Posterior cingulate gyrus (tissue), 11 donors: ENCODE measurements at regions not wholly inside any gene's neighbourhood (a gene's known extent, or its start where the extent isn't known, plus 50 kb on each side); places are given as distances from the start of the nearest gene placed in this dataset.
"Not testable (repeated sequence)": the region's sequence is repeated elsewhere in the genome, so short reads cannot be mapped to it uniquely, and the experiment has no call there.

ENCODE experiments used
- DNase-seq, 10 donors: peaks; one replicate each; pipeline versions ENCODE4 v3.0.0 to v3.0.0-alpha.2; 2020 to 2021; ENCODE audit warnings: mixed read lengths in 3 of 10
- intact Hi-C: fragments of 100-400 bp; cut with DNase I; formaldehyde crosslinking; loops from one replicate; pipeline ENCODE4 v1.15.1; 2023

DNA sequence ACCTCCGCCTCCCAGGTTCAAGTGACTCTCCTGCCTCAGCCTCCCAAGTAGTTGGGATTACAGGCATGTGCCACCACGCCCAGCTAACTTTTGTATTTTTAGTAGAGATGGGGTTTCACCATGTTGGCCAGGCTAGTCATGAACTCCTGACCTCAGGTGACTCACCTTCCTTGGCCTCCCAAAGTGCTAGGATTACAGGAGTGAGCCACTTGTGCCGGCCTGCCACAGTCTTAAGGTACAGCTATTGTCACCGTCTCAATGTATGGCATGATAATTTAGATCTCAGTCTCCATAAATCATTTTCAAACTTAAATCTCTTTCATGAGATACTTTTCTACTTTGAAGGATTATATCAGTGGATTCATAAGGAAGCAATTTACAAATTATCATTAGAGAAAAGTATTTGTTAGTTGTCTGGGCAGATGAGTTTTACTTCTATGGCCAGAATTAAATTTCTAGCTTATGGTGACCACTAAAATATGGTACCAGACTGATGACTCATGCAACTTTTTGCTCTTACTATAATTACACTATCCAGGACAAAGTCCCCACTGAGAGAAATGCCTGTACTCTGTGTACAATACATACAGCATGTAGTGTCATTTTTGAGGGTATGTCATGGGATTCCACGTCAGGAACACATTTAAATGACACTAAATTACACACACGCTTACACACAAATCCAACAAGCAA, 1230.3 kb upstream of the GOT2 start:
- DNase-seq: no peak
- intact Hi-C loops: no loop called here

DNA sequence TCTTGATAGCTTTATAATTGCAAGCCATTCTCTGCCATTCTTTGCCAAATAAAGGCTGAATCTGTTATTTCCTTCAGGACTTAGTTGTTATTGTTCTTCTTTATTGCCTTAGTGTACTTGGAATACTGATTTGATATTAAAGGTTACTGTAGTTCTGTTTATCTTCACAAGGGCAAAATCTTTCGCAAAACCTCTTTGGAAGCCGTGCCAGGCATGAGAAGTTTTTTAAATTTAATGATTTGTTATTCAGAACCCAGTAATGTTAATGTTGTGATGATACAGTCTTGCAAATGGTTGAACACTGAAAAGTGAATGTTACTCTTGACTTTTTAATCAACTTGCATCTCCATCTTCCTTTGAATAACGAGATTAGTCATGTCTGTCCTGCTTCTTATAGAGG, 1225.2 kb upstream of the GOT2 start:
- DNase-seq: no peak
- intact Hi-C loops: no loop called here

DNA sequence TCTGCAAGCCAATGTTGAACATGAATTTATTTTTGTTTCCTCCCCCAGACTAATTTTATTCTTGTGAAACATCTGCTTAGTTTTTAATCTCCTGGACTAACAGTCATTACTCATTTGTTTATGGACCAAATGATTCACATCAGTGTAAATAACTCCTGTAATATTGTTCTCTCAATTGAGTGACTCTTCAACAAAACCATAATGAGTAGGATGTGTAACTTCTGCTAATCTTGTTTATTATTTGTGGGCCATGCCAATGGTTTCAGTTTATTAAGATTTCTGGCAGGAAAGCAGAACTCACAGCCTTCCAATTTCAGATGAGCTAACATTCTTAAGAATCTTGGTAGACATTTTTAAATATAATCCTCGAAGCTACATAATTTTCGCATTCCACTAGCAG, 1216.3 kb upstream of the GOT2 start:
- intact Hi-C loops: no loop called here
- DNase-seq: no peak

DNA sequence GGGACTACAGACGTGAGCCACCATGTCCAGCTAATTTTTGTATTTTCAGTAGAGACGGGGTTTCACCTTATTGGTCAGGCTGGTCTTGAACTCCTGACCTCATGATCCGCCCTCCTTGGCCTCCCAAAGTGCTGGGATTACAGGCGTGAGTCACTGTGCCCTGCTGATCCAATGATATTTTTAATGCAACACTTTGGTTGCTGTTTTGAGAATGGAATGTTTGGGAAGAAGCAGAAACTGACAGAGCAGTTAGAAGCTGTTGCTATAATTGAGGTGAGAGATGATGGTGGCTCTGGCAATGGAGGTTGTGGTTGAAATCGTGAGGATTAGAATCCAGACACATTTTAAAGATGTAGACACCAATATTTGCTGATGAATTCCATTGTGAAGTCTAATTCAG, 1209.9 kb upstream of the GOT2 start:
- not testable (repeated sequence) for DNase-seq

DNA sequence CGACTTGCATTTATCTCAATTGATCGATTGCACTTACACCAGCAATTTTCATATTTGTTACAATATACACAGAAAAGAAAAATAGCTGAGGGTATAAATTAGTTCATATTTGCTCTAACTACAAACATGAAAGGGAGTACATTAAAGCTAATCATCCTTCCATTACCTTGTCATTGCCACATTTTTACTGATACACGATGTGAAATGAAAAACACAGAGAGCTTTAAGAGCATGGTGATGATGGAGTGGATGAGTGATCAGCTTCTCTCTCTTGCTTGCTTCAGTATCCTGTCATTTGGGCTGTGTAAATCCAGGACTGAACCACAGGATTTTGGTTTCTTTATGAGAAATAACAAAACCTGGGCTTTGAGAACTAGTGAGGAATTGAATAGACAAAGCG, 1207.5 kb upstream of the GOT2 start:
- DNase-seq: no peak
- intact Hi-C loops: no loop called here

More for the DNA sequence above, 1209.9 kb upstream of the GOT2 start:
- intact Hi-C loops: not testable (repeated sequence)

DNA sequence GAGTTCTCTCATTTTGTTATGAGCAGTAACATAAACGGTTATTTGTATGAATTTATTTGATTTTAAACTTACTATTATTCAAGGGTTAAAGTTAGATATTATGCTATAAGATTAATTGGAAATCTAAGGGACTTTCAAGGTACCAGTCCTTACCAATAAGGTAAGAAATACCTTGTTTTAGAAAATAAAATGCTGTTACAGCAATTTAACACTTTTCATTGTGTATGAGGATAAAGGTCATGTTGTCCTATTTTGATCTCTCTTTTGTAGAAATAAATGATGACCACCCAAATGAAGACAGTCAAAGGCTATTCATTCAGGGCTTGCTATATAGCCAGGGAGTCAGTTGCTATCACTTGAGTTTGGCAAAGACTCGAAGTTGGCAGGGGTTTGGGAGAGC, 1185.9 kb upstream of the GOT2 start:
- no peak for DNase-seq
- intact Hi-C loops: no loop called here

DNA sequence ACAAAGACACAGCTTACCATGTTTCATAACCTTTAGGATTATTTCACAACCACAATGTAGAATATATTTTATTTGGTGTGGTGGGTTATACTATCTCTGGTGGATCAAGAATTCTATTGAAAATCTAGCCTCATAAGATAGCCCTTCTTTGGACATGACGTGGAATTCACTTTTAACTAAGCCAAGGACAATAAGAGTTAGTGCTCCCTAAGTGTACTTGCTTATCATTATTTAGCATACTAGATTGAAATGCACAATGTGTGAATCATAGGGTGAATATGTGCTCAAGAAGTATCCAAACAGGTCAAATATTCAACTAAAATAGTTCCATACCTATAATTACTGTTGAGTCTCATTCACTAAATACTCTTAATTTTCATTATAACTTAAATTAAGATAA, 1179.5 kb upstream of the GOT2 start:
- intact Hi-C loops: no loop called here
- no peak for DNase-seq

DNA sequence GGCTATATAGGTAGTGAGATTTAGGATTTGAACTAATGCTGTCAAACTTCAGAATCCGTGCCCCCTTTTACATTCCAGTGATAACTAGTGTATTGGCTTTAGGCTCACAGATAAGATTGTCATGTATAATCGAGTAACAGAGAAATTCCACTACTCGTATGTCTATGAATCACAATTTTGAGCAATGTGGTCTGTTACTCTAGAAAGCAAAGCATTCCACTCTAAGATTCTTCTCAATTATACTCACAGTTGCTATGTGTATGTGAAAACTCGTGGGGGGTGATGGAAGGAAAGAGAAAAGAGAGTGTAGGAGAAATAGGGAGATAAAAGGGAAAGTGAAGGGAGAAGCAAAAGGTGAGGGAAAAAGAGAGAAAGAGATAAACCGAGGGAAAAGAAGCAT, 1175.1 kb upstream of the GOT2 start:
- intact Hi-C loops: no loop called here
- no peak for DNase-seq

DNA sequence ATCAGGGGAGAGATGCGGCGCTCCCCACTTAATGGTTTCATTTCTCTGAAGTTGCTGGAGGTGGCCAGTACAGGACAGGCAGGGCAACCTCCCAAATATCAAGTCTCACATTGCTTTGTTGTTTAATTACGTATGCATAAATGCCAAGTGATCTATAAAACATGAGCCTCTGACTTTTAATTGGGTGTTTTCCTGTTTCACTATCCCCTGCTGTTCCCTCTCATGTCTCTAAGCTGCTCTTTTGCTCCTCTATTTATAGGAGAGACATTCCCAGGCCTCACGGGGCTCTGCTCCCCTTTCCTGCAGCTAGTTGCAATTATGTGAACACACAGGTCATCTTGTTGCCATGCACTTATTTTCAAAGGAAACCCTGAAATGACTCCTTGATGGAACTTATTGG, 1173.5 kb upstream of the GOT2 start:
- intact Hi-C loops: no loop called here
- no peak for DNase-seq

DNA sequence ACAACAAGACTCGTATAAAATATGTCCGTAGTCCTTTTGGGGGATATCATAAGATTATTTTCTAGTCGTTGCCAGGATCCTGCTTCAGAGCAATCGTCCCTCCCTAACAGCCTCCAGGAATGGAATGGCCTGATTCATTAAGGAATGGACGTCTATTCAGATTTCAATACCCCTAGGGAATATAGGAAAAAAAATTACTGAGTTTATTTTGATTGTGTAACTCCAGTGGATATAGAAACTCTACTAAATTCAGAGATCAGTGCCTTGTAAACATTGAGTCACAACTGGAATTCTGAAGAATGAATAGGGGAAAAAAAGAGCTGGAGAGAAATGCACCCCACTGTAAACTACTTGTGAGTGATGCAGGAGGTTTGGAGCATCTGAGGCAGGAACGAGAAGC, 1171.5 kb upstream of the GOT2 start:
- no peak for DNase-seq
- intact Hi-C loops: no loop called here

DNA sequence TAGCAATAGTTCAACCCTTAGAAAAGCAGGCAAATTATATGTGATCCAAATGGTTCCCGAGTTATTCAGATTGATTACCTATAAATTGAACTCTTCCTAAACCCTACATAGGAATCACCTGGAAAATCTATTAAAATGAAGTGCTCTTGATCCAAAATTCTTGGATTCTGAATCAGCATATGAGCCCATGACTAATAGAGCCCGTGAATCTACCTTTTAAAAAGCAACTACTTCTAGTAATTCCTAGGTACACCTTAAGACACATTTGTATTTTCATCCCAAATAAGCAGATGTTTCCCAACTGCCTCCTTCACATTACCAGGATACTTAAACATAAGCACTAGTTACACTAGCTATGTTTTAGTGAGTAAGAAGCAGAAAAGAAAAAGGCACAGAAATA, 1171.0 kb upstream of the GOT2 start:
- DNase-seq: no peak

DNA sequence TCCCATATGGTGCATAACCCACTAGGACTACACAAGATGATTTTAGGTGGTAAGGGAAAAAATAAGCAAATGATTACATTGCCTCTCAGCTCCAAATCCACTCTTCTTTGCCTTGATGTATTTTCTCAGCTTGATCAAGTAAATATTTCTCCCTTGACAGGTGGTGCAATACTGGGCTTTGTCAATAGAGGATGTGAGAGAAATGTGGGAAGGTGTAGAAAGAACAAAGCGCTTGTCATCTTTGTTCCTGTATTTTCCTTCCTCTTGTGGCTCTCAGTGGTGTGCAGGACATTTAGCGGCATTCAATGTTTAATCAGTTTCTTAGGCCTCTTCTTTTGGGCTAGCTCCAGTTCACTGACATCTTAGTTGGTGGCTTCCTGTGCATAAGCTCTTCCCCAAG, 1165.8 kb upstream of the GOT2 start:
- DNase-seq: no peak
- intact Hi-C loops: no loop called here

More for the DNA sequence above, 1171.0 kb upstream of the GOT2 start:
- intact Hi-C loops: no loop called here

DNA sequence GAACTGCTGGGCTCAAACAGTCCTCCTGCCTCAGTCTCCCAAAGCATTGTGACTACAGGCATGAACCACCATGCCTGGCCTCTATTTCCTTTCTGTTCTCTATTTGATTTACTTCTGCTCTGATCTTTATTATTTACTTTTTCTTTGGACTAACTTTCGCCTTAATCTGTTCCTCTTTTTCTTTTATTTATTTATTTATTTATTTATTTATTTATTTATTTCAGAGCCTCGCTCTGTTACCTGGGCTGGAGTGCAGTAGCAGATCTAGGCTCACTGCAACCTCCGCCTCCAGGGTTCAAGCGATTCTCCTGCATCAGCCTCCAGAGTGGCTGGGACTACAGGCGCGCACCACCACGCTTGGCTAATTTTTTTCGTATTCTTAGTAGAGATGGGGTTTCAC, 1158.3 kb upstream of the GOT2 start:
- intact Hi-C loops: no loop called here
- peak in 1 of 10 donors; percentile 53 for DNase-seq

DNA sequence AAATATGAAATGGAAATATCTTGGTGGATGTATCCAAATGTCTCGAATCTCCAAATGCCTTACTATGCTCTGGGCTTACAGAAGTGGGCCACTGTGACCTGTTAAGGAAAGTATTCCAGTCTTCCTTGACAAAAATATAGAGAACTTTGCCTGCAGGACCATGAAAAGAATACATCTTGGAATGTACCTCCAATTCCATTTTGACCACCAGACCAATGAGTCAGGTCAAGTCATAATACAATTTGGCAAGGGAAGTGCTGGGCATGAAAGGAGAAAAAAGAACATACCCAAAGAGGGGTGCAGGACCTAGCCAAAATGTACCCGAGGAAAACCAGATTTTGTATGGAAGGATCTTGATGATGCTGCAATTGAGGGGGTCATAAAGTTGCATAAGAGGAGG, 1153.7 kb upstream of the GOT2 start:
- DNase-seq: no peak
- intact Hi-C loops: no loop called here

DNA sequence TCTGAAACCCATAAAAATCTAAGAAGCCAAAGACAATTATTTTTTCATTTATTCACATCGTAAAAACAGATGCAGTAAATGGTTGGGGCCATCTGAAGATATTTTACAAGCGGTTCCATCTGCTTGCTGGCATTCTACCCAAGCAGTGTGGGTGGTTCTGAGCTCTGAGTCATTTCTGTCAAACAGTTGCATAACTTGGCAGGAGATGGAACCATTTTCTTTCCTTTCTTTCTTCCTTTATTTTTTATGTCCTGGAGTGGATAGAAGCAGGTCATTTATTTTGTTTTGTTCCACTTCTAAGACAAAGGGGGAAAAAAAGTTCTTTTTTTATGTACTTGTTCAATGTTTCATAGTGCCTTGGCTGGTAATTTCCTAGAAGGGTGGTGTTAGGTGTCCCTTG, 1151.9 kb upstream of the GOT2 start:
- intact Hi-C loops: no loop called here
- DNase-seq: peak in 5 of 10 donors; percentile 20 to 66 (median 52)

DNA sequence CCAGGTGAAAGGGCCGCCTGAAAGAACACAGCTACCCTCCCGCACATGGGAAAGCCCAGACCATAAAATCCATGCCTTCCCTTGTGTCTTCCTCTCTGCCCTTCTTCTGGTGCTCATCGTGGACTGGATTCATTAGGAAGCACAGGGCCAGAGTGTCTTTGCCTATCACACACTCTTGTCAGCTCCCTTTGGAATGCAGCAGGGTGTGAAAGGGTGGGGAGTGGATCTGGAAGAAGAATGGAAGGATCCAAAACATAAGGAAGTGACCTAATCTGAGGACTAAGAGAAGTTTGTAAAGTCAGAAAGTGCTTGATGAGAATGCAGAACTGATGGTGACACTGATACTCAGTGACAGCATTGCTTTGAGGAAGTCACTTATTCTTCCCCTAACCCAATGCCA, 1147.3 kb upstream of the GOT2 start:
- intact Hi-C loops: no loop called here
- peak in 1 of 10 donors; percentile 22 for DNase-seq

DNA sequence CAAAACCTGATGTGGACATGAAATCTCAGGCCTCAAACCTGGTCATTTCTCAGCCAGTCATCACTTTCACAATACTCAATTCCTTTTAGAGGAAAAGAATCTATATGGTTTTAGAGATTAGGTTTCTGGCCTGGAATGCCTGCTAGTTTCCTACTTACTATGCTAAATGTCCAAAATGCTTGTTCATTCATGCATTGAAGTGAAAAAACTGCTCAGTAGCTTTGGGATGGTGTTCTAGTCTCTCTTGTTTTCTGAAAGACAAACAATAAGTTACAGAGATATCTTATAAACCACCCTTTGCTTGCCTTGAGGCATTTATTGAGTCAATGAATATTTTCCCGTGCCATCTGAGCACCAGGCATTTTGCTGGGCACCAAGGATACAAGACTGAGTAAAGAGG, 1146.5 kb upstream of the GOT2 start:
- intact Hi-C loops: no loop called here
- DNase-seq: no peak

DNA sequence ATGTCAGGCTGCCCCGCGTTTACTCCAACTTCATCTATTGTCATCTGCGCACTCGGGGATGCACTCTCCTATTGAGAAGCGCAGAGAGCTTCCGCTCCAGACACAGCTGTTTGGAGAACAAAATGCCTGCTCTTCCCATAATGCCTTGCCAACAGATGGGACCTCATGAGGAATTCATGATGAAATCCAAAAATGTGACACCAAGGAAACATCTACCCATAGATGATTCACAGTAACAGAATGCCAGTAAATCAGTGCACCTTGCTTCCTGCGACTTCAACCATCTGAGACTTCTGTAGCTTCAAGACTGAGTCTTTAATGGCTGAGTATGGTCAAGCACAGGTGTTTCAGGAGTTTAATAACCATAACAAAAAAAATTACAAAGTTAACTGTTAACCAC, 1144.9 kb upstream of the GOT2 start:
- no peak for DNase-seq
- intact Hi-C loops: no loop called here

DNA sequence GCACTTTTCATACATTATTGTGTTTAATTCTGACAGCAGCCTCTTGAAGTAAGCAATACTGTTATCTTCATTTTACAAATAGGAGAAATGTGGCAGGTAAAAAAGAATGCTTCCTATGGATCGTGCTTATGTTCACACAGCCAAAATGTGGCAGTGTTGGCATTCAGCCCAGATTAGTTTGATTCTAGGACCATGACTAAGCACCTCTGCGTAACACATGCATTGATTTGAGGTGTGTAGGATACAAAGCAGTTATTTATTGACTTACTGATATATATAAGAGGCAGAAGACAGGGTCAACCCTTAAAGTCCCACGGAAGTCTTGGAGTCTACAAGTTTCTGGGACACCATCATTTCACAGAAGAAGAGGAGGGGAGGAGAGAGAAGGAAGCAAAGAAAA, 1144.4 kb upstream of the GOT2 start:
- intact Hi-C loops: no loop called here
- DNase-seq: no peak

DNA sequence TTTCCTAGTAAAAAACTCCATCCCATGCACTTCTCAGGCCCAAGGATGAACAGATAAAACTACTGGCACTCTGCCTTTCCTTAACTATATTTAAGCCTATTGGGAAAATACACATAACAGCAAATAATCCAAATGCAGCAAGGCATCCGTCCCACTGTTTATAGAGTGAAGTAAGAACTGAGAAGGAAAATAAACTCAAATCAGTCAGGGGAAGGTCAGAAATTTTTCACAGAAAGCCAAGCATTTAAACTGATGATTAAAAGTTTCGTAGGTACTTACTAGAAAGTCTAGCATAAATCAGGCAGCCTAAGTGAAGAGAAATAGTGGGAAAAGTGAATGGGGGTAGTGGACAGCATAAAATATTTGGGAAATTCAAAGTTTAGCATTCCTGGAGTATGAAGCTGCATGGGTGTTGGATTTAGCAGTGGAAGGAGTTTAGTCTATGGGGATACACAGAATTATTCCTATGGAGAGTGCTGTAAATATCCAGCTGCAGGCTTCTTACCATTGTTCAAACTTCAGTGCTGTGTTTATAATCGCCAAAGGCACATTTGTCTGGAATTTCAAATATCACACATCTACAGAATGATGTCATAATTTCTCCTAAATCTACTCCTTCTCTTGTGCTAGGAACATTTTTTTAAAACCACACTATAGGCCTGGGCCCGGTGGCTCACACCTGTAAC, 1131.0 kb upstream of the GOT2 start:
- intact Hi-C loops: no loop called here
- no peak for DNase-seq

DNA sequence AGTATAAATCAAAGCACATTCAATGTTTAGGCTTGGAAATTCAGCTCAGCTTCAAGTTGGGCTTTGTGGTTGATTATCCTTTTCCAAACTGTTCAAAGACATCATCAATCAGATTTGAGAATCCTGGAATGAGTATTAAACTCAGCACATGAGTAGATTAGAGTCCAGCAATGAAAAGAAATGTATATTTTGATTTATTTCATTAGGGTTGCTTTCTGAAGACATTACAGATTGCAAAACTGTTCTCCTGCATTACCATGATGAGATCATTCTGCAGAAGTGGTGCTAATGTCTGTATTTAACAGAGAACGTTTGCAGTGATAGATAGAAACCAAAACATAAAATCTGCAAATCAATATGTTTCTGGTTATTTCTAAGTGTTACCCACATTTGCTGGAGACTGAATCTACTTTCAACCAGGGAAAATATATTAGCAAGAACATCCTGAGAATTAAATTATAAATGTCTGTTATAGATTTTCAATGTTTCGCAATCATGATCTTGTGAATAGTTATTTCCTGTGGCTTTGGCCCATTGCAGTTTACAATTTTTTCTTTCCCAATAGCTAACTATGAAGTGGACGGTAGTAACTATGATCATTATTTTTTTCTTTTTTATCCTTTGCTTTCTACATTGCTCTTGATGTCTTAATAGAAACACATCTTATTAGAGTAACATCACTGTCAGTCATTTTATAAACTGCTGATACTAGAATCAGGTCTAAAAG, 1125.7 kb upstream of the GOT2 start:
- intact Hi-C loops: no loop called here
- DNase-seq: no peak
